Left ventricle myocardium inferior (tissue), 1 donor: ENCODE measurements at regions not wholly inside any gene's neighbourhood (a gene's known extent, or its start where the extent isn't known, plus 50 kb on each side); places are given as distances from the start of the nearest gene placed in this dataset.
A peak's percentile ranks its signal among the peaks of the same experiment; 100 is the strongest.

Experiments
- DNase-seq: peaks from one replicate; pipeline ENCODE4 v3.0.0-alpha.2; 2020
- H3K27ac ChIP-seq: fragments of 200-600 bp; replicated peaks from 2 replicates; pipeline ENCODE4 v1.8.0; 2021
- H3K27me3 ChIP-seq: fragments of 200-600 bp; 2 replicates; pipeline ENCODE4 v1.8.0; 2021; ENCODE audit warnings: low read depth
- H3K36me3 ChIP-seq: fragments of 200-600 bp; 2 replicates; pipeline ENCODE4 v1.8.0; 2021
- H3K4me1 ChIP-seq: fragments of 200-600 bp; 2 replicates; pipeline ENCODE4 v1.8.0; 2021
- H3K4me3 ChIP-seq: fragments of 200-600 bp; 2 replicates; pipeline ENCODE4 v1.8.0; 2021; ENCODE audit warnings: mild to moderate bottlenecking, moderate library complexity
- H3K9me3 ChIP-seq: fragments of 200-600 bp; replicated peaks from 2 replicates; pipeline ENCODE4 v1.8.0; 2021
- CTCF ChIP-seq: fragments of 200-600 bp; IDR thresholded peaks from 2 replicates; pipeline ENCODE4 v1.8.0; 2021; ENCODE audit warnings: antibody characterized with exemption, mild to moderate bottlenecking, borderline replicate concordance
- intact Hi-C: fragments of 100-400 bp; cut with micrococcal nuclease; formaldehyde crosslinking; loops from one replicate; pipeline ENCODE4 v1.11.0; 2022
- donor health status: DM: no; HTN: yes; CAD: no; lungs with severe emphysema.

- Histone ChIP-seq H3K4me3 (no peak overlapping the region), H3K27ac (no peak overlapping the region), H3K27me3 (no peaks in the 10 kb centered on the region), H3K4me1 (no peaks in the 10 kb centered on the region), H3K9me3 (no peaks in the 10 kb centered on the region), H3K36me3 (no peaks in the 10 kb centered on the region)
- DNase-seq = no peak
- no peak for TF ChIP-seq CTCF
- intact Hi-C loops = no loop called here
These were observed 65.5 kb upstream of the KITLG start for GRCh38 chr12:88645816-88646215.

GRCh38 chr12:88644946-88645702, 64.9 kb upstream of the KITLG start:
- Histone ChIP-seq H3K27ac (no peak overlapping the region), H3K27me3 (no peaks in the 10 kb centered on the region), H3K4me1 (no peaks in the 10 kb centered on the region), H3K9me3 (no peaks in the 10 kb centered on the region), H3K4me3 (no peak overlapping the region), H3K36me3 (no peaks in the 10 kb centered on the region)
- no peak for DNase-seq
- no peak for TF ChIP-seq CTCF
- intact Hi-C loops = no loop called here

GRCh38 chr12:88643685-88644084, 63.4 kb upstream of the KITLG start:
- Histone ChIP-seq H3K4me3 (no peak overlapping the region), H3K36me3 (no peaks in the 10 kb centered on the region), H3K4me1 (peaks cover 10% of the 10 kb centered on the region), H3K27ac (no peak overlapping the region), H3K9me3 (no peaks in the 10 kb centered on the region), H3K27me3 (no peaks in the 10 kb centered on the region)
- no peak for TF ChIP-seq CTCF
- intact Hi-C loops = no loop called here
- no peak for DNase-seq

- no peaks in the 10 kb centered on the region for H3K27me3 ChIP-seq
- no peaks in the 10 kb centered on the region for H3K9me3 ChIP-seq
- peaks cover 15% of the 10 kb centered on the region for H3K4me1 ChIP-seq
- no peaks in the 10 kb centered on the region for H3K36me3 ChIP-seq
- no peak overlapping the region for H3K4me3 ChIP-seq
- no peak for DNase-seq
- intact Hi-C loops = no loop called here
- TF ChIP-seq CTCF = no peak
- H3K27ac ChIP-seq = no peak overlapping the region
These were observed 62.6 kb upstream of the KITLG start for GRCh38 chr12:88642675-88643431.

- H3K4me3 ChIP-seq = peak overlapping the region; percentile 21
- intact Hi-C loops = no loop called here
These were observed 58.9 kb upstream of the KITLG start for GRCh38 chr12:88638966-88639760.

More at GRCh38 chr12:88638966-88639760, 58.9 kb upstream of the KITLG start:
- no peak for DNase-seq
- no peaks in the 10 kb centered on the region for H3K36me3 ChIP-seq
- no peaks in the 10 kb centered on the region for H3K9me3 ChIP-seq
- H3K27ac ChIP-seq = peak overlapping the region; percentile 76
- TF ChIP-seq CTCF = no peak
- peaks cover 15% of the 10 kb centered on the region for H3K4me1 ChIP-seq
- H3K27me3 ChIP-seq = no peaks in the 10 kb centered on the region
